HG02759 (cell line): ENCODE measurements at regions not wholly inside any gene's neighbourhood (a gene's known extent, or its start where the extent isn't known, plus 50 kb on each side); places are given as distances from the start of the nearest gene placed in this dataset.

Source experiments
- ATAC-seq: cut with Tn5 transposase; IDR thresholded peaks from one replicate; pipeline ENCODE4 v1.9.1; 2021; ENCODE audit warnings: mild to moderate bottlenecking, moderate library complexity; ENCODE audit not compliant: unreplicated experiment

DNA sequence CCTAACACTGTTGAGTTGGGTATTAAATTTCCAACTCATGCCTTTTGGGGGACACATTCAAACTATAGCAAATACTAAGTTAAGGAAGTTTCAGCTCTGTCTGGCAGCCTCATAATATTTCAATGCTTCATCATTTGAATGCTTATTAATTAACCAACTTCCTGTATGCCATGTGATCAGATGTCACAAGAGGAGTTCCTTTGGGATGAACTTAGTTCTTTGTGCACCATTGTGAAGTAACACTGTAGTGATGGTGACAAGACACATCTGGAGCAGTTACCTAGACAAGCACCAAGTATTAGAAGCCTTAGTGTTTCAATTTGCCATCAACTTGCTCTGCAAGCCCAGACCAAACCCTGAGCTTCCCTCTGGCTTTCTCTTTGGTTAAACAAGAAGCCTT is 90.7 kb upstream of the IL12B start:
- no peak for ATAC-seq

DNA sequence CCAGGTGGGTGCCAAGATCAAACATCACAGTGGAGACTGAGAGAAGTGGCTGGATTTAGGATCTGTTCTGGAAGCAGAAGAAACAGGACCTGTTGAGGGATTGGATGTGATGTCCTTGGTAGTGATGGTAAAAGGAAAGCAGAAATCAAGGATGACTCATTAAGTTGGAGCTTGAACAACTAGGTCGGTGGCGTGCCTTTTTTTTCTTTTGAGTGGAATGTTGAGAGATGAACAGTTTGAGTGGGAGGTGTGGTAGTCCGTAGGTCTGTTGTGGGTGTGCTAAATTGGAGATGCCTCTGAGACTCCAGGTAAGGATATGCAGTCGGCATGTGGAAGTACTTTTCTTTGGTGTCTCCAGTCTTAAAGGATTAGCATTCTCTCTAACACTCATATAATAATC is 92.1 kb upstream of the IL12B start:
- no peak for ATAC-seq

DNA sequence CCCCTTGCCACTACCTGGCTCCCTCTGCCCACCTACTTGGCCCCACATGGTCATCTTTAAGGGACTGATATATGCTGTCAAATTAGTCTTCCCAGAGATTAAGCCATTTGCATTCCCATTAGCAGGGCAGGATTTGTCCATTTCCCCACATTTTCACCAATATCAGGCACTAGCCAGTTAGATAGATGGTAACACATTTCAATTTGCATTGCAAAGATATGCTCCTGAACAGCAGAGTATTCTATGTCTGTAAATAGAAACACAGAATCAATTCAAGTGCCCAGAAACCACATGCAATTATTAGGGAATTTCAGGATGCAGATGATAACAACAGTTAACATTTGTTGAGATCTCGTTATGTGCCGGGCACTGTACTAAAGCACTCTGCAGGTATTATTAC is 92.6 kb upstream of the IL12B start:
- ATAC-seq: no peak

DNA sequence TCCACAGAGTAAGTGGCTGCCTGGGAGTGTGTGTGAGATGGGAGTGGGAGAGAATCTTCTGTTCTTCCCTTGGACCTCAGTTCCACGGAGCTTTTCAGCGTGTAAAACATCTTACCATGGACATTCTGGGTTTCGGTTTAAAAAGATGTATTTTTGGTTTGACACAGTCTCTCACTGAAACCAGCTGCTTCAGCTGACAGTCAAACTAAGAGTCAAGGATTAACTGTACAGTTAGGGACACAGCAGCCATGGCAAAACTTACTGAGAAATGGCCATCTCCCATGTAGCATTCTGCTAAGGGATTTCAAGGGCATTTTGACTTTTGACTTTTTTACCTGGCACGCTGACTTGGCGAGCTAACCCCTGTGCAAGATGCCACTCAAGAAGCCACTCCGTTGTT is 93.8 kb upstream of the IL12B start:
- ATAC-seq: no peak

DNA sequence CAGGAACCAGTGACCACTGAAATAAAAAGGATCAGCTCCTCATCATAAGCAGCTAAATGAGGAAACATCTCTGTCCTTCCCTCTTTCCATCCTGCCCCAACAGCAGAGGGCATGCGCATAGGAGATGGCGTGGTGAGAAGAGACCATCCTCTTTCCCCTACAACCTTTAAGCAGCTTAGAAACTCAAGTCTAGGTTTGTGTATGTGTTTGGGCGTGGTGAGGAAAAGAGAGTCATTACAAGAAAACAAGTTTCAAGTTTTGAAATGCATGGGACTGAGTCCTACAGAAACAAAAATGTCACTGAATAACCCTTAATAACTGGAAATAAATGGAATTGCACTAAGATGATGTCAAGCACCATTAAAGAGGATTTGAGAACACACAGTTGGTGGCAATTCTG is 96.4 kb upstream of the IL12B start:
- peak; percentile 23 for ATAC-seq

DNA sequence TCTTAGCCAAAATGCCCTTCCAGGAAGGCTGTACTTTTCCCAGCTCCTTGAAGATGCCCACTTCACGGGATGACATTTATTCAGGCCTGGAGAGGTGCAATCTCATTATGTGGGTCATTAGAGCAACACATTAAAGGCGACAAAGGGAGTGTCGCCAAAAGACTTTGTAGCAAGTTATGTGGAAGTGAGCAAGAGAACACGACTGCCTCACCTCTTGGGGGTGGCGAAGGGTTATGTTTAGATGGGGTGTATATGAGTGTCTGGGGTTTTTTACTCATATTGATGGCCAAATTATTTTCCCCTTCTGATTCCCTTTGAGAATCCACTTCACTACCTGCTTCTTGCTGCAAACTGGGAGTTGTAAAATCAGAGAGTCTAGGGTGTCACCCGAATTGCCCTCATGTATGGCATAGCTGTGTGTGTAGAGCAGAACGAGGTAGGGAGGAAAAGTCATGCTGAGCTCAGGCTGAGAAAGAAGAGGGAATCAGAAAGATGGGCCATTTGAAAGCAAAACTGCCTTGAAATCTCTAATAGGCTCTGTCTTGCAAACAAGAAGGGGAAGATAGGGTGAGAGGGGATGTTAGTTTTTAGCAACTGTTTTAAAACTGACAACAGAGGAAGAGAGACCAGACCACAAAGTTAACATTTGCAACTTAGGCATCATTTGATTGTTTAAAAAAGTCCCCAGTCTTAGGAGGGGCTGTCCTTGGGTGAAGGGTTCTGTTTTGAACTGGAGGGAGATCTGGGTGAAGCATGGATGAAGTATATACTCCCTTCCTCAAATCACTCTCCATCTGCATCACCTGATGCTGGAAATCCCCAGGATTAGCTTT is 97.1 kb upstream of the IL12B start:
- peak; percentile 80 for ATAC-seq

DNA sequence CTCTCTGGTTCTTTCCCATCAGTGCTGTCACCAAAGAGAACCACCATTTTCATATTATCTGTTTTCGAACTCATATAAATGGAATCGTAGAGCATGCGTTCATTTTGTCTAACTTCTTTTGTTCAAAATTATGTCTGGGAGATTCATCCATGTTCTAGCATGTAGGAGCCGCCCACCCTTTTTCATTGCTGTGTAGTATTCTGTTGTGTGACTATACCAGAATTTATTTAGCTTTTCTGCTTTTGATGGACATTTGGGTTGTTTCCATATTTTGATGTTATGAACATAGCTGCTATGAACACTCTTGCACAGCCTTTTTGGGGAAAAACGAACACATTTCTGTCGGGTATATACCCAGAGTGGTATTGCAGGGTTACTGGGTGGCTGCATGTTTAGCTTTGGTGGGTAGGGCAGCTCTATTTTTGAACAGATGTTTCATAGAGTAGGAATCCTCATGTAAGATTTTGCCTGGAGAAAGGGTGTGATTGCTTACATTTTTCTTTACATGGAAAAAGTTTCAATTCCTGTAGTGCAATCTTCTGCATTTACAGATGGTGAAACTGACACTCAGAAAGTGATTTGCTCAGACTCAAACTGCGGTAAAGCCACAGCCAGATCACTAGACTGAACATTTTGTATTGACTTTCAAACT is 100.2 kb upstream of the IL12B start:
- no peak for ATAC-seq

DNA sequence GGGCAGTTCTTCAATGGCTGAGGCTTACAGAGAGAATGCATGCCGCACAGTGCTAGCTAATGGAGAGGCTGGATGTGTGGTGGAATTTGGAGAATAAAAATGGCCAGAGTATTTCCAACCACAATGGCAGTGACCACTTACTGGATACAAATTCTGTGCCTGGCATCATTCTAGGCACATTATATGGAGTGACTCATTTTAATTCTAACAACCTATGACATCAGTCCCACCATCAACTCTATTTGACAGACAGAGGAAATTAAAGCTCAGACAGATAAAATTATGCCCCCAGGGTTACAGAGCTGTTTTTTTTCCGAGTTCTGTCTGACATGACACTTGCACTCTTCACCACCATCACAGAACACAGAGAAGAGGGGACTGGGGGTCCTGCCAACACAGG is 105.6 kb upstream of the IL12B start:
- ATAC-seq: no peak

DNA sequence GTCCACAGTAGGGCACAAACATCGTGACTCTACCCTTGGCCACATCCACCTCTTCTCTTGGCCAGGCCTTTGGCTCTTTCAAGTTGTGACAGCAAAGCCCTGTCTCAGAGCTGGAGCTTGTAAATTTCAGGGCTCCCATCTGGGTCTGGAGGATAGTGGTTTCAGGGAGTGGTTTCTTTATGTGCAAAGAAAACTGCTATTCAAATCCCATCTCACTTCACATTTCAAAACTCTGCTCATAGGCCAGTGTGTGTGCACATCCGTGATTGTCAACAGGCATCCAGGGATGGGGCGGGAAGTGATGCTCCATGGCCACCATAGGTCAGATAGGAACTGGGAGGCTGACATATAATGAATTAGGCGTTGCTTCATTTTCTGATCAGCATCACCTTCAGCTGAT is 107.8 kb upstream of the IL12B start:
- no peak for ATAC-seq

DNA sequence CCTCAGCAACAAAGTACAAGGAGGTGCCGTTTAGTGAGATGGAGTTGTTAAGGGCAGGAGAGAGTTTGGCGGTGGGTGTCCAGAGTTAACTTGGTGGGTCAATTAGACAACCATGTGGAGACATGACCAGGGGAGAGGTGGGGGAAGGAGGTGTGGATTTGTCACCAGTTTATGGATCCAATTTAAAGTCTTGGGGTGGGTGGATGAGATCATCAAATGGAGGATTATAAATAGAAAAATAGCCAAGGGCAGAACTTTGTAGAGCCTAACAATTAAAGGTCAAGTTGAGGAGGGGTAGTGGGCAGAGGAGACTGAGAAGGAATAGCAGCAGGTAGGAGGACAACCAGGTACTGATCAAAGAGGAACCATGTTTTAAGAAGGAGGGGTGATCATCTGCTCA is 108.7 kb upstream of the IL12B start:
- ATAC-seq: no peak

DNA sequence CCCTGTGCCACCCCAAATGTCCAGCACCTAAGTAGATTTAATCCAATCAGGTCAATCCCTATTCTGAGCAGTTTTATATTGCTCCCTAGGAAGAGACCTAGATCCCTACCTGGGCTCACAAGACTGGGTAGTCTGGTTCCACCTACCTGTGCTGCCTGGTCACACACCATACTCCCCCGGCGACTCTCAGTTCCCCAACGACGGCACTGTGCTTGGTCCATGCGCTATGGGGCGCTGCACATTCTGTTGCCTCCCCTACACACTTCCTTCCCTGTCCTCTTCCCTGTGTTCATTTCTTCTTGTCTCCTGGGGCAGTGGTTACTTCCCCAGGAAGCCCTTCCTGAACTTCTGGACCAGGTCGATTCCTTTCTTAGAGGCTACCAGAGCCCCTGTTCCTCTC is 109.9 kb upstream of the IL12B start:
- ATAC-seq: peak; percentile 67

DNA sequence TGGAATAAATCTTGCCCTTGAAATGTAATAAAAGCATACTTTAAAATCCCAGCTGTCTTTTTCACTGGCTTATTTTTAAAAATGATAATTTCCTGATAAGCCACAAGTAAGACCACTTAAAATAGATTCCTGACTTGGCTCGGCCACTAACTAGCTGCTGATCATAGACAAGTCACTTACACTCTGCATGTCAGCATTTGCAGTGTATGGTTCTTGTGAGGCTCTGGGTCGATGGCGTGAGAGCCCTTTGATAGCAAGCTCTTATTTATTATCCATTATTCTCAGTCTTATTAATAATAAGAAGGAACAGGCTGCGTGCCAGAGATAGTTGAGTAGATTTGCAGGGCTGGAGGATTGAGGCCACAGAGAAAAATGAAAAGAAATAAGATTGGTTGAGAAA is 110.7 kb upstream of the IL12B start:
- ATAC-seq: no peak

DNA sequence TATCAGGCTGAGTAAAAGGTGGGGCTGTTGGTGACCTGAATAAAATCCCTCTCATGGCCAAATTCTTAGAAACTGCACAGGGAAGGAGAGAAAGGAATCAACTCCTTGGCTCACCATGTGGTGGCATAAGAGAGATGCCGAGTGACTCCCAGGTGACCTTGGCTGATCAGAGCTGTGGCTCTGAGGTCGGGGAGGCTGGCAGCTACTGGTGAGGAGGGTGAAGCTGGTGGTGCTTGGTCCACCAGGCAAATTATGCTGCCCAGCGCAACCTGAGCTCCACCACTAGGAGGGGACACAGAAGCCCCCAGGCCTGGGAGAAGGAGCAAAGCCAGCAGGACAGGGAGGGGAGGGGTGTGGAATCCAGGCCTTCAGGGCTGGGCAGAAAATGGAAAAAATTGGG is 111.2 kb upstream of the IL12B start:
- ATAC-seq: no peak

DNA sequence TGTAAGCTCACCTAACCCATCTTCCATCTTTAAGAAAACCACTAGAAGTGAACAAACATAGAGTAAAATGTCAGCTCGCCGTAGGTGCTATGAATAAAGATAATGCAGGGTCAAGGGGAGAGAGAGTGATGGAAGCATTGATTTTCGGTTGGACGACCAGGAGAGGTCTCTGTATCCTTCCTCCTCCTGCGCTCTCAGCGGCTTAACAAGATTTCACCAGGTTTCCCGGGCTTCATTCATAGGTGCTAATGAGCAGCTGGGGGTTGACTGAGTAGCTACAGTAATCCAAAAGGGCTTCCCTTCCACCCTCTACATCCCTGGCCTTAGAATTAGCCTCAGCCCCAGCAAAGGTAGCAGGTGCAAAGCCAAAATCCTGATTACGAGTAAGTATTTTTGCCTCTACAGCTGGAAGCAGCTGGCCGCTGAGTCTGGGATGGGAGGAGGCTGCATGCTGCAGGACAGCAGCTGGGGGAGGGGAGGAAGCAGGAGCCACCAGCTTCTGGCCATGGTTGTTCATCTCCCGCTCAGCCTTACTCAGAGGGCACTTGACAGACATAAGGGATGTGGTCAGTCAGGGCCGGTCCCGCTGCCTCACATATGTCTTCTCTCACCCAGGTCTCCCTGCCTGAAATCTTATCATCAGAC is 112.0 kb upstream of the IL12B start:
- ATAC-seq: no peak

DNA sequence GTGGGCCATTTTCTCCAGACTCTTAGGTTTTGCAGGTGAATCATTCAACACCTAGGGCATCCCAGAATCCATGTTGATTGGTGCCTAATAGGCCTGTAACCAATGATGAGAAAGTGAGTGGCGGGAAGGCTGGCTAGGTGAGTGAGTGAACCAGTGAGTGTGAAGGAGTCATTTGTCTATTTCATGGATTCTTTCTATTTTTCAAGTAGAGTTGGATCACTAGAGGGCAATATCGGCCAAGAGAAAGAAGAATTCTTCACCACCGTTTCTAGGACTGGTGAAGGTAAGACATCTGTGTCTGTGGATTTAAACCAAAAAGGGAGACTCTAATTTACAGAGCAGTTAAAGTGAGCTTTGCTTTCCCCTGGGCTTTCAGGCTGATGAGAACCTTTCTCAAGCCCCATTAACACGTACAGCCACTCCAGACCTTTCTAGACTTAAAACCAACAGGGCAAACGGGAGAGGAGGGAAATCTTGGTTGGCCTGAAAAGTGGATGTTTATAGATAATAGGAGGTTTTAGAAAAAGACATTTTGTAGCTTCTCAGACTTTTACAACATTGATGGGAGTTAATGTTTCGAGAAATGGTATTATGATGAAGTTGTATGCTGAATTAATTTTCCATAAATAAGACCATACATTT is 114.3 kb upstream of the IL12B start:
- peak; percentile 51 for ATAC-seq

DNA sequence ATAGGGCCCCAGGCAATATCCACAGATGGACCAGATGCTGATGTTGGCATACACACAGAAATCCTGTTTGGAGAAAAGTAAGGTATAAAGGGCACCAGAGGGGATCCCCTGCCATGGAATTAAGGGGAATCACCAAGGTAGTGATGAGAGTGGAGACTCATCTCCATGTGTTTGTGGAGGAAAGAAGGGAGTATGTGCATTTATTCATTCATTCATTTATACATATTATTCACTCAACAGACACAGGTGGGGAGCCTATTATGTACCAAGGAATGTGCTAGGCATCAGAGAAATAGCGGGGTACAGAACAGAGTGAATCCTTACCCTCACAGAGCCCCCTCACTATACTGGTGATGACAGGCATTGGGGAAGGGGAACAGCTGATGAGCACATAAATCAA is 116.8 kb upstream of the IL12B start:
- no peak for ATAC-seq

DNA sequence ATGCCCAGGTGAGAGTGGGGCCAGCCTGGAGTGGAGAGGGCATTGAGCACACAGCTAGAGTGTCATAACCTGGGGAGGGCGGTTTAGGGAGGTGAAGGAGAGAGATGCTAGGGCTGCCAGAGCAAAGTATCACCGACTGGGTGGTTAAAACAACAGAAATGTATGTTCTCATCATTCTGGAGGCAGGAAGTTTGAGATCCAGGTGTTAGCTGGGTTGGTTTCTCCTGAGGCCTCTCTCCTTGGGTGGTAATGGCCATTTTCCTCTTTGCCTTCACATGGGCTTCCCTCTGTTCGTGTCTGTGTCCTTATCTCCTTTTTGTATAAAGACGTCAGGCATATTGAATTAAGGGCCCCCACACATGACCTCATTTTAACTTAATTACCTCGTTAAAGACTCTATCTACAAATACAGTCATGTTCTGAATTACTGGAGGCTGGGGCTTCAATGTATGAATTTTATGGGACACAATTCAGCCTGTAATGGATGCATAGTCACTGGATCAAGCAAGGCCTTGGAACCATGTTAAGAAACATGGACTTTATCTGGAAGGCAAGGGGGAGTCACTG is 118.6 kb upstream of the IL12B start:
- no peak for ATAC-seq

DNA sequence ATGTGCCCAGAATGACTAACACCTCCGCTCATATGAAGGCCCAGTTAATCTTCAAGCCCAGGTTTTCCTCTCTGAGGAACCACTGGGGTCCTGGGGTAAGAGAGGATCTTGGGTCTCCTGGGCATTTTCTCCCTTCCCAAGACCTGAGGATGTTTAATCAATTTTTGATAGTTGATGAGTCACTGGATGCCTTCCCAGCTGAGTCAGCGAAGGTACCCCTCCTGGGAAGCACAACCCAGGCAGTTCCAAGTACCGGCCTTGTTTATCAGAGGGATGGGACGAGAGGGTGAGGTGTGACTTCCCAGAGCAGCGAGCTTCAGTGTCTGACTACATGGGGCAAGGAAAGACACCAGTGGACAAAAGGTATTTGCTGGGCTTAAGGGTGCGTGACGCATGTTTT is 119.6 kb upstream of the IL12B start:
- no peak for ATAC-seq

DNA sequence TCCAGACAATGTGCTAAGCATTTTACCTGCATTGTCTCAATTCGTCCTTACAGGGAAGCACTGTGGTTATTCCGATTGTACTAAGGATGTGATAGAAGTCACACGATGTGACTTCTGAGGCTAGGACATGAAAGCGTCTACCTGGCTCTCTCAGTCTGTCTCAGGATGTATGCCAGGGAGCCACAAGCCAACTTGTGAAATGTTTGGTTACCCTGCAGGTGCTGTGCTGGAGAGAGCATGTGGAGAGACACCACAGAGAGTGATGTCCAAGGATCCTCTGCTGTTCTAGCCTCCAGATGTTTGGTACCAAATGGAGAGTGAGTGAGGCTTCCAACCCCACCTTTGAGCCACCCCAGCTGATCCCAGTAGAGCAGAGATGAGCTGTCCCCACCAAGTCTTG is 120.1 kb upstream of the IL12B start:
- no peak for ATAC-seq

DNA sequence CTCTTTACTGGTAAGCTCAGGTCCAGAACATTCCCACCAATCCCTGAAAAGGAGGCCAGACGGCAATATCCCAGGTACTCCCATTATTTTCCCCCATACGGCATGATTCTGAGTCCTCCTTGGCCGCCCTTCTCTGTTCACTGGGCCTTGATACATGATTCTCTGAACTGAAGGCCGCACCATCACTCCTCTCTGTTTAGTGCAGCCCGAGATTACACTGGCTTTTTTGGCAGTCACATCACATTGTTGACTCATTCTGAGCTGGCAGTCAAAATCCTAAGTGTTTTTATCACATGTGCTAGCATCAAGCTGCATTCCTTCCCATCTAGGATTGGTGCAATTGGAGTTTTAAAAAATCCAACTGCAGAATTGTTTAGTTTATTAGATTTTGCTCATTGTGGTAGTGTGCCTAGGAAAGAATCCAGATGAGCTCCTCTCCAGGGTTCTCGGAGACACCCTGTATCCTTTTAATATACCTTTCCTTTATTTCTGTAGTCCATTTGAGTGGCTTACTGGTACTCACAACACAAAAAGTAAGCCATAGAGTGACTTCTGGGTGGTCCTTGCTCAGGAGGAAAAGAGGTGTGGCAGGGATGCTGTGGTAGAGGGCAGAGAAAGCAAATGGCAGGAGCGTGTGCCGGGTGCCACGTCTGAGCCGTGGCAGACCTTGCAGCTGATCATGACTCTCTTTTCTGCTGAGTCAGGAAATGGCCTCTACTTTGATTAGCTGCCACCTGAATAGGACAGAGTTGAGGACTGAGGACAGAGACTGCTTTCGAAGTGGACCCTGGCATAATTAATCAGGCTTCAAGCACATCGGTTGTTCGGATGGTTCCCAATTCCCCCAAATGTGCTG is 121.1 kb upstream of the IL12B start:
- ATAC-seq: no peak
